Stimulated activated CD4-positive, alpha-beta T cell treated with anti-CD3 and anti-CD28 coated beads, Interleukin-2, amount 100 ng/mL, for 48 hours (primary cell): ENCODE measurements at regions not wholly inside any gene's neighbourhood (a gene's known extent, or its start where the extent isn't known, plus 50 kb on each side); places are given as distances from the start of the nearest gene placed in this dataset.
"Not testable (repeated sequence)": the region's sequence is repeated elsewhere in the genome, so short reads cannot be mapped to it uniquely, and the experiment has no call there.

Experiments
- DNase-seq, 2 donors: peaks; one replicate each; pipeline ENCODE4 v3.0.0-alpha.2; 2020

- DNase-seq: no peak
Observed at GRCh38 chr6:139528471-139528870, 154.0 kb upstream of the CITED2 start.

GRCh38 chr6:139525415-139525814 is 151.0 kb upstream of the CITED2 start:
- no peak for DNase-seq

- DNase-seq: no peak
Observed at GRCh38 chr6:139523986-139524385, 149.5 kb upstream of the CITED2 start.

- DNase-seq: no peak
Observed at GRCh38 chr6:139522511-139523220, 148.2 kb upstream of the CITED2 start.

GRCh38 chr6:139521338-139521737 is 146.9 kb upstream of the CITED2 start:
- DNase-seq: no peak

- DNase-seq: no peak
Observed at GRCh38 chr6:139520321-139520768, 145.9 kb upstream of the CITED2 start.

- no peak for DNase-seq
Observed at GRCh38 chr6:139519571-139520031, 145.2 kb upstream of the CITED2 start.

GRCh38 chr6:139519097-139519496 is 144.6 kb upstream of the CITED2 start:
- DNase-seq: no peak

- DNase-seq: no peak
Observed at GRCh38 chr6:139518556-139519091, 144.2 kb upstream of the CITED2 start.

- not testable (repeated sequence) for DNase-seq
Observed at GRCh38 chr6:139517998-139518555, 143.6 kb upstream of the CITED2 start.

GRCh38 chr6:139515511-139515910 is 141.1 kb upstream of the CITED2 start:
- no peak for DNase-seq

GRCh38 chr6:139514819-139515218 is 140.4 kb upstream of the CITED2 start:
- DNase-seq: no peak

GRCh38 chr6:139510040-139510790 is 135.8 kb upstream of the CITED2 start:
- no peak for DNase-seq

- DNase-seq: no peak
Observed at GRCh38 chr6:139509167-139509566, 134.7 kb upstream of the CITED2 start.

GRCh38 chr6:139508576-139508975 is 134.1 kb upstream of the CITED2 start:
- DNase-seq: no peak

GRCh38 chr6:139508023-139508422 is 133.6 kb upstream of the CITED2 start:
- DNase-seq: no peak

- no peak for DNase-seq
Observed at GRCh38 chr6:139500977-139501376, 126.5 kb upstream of the CITED2 start.

- DNase-seq: no peak
Observed at GRCh38 chr6:139498715-139499114, 124.3 kb upstream of the CITED2 start.

GRCh38 chr6:139497345-139497961 is 123.0 kb upstream of the CITED2 start:
- no peak for DNase-seq

GRCh38 chr6:139496654-139497344 is 122.4 kb upstream of the CITED2 start:
- no peak for DNase-seq

GRCh38 chr6:139494376-139494990 is 120.0 kb upstream of the CITED2 start:
- DNase-seq: no peak

- no peak for DNase-seq
Observed at GRCh38 chr6:139490482-139490881, 116.0 kb upstream of the CITED2 start.
